ENCODE measurements at regions not wholly inside any gene's neighbourhood (a gene's known extent, or its start where the extent isn't known, plus 50 kb on each side); places are given as distances from the start of the nearest gene placed in this dataset.

DNA sequence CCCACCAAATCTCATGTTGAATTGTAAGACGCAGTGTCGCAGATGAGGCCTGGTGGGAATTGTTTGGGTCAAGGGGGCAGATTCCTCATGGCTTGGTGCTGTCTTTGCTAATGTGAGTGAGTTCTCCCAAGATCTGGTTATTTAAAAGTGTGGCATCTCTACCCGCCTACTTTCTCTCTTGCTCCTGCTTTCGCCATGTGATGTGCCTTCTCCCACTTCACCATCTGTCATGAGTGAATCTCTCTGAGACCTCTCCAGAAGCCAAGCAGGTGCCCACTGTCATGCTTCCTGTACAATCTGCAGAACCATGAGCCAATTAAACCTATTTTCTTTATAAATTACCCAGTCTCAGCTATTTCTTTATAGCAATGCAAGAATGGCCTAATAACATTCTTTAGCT is 246.6 kb upstream of the CDH20 start:
- no peak for DNase-seq (ENCODE audit: low read depth)
- TF ChIP-seq, protein P1, sequence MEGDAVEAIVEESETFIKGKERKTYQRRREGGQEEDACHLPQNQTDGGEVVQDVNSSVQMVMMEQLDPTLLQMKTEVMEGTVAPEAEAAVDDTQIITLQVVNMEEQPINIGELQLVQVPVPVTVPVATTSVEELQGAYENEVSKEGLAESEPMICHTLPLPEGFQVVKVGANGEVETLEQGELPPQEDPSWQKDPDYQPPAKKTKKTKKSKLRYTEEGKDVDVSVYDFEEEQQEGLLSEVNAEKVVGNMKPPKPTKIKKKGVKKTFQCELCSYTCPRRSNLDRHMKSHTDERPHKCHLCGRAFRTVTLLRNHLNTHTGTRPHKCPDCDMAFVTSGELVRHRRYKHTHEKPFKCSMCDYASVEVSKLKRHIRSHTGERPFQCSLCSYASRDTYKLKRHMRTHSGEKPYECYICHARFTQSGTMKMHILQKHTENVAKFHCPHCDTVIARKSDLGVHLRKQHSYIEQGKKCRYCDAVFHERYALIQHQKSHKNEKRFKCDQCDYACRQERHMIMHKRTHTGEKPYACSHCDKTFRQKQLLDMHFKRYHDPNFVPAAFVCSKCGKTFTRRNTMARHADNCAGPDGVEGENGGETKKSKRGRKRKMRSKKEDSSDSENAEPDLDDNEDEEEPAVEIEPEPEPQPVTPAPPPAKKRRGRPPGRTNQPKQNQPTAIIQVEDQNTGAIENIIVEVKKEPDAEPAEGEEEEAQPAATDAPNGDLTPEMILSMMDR (IDR thresholded peaks at IDR 0.05; ENCODE audit: control insufficient read depth, insufficient read depth, low read depth, low read length, missing control alignments) = no peak
- H3K4me3 ChIP-seq (ENCODE audit: control insufficient read depth, low read depth, low read length) = no peak overlapping the region

GRCh38 chr18:61091379-61091778 is 241.9 kb upstream of the CDH20 start:
- TF ChIP-seq, protein P1 (IDR thresholded peaks at IDR 0.05; ENCODE audit: control insufficient read depth, insufficient read depth, low read depth, low read length, missing control alignments) = no peak
- no peak overlapping the region for H3K4me3 ChIP-seq (ENCODE audit: control insufficient read depth, low read depth, low read length)
- DNase-seq (ENCODE audit: low read depth) = no peak

- H3K4me3 ChIP-seq (ENCODE audit: control insufficient read depth, low read depth, low read length) = no peak overlapping the region
- TF ChIP-seq, protein P1 (IDR thresholded peaks at IDR 0.05; ENCODE audit: control insufficient read depth, insufficient read depth, low read depth, low read length, missing control alignments) = no peak
- no peak for DNase-seq (ENCODE audit: low read depth)
Observed at GRCh38 chr18:61093965-61094364, 239.3 kb upstream of the CDH20 start.

- no peak for DNase-seq (ENCODE audit: low read depth)
- no peak overlapping the region for H3K4me3 ChIP-seq (ENCODE audit: control insufficient read depth, low read depth, low read length)
- TF ChIP-seq, protein P1 (IDR thresholded peaks at IDR 0.05; ENCODE audit: control insufficient read depth, insufficient read depth, low read depth, low read length, missing control alignments) = no peak
Observed at GRCh38 chr18:61096226-61096625, 237.0 kb upstream of the CDH20 start.

DNA sequence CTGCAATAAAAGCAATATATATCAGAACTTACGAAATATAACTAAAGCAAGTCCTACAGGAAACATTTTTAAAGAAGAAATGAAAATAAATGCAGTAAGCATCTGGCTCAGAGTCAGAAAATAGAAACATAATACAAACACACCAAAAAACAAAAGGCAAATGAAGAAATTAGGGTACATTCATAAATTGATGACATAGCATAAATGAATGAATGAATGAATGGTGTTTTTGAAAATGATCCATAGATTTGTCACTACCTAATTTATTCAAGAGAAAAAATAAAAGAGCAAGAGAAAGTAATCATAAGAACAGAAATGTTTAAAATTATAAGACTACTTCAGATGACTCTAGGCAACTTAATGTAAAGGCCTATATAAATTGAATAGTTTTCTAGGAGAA is 226.1 kb upstream of the CDH20 start:
- TF ChIP-seq, protein P1 (IDR thresholded peaks at IDR 0.05; ENCODE audit: control insufficient read depth, insufficient read depth, low read depth, low read length, missing control alignments) = no peak
- no peak overlapping the region for H3K4me3 ChIP-seq (ENCODE audit: control insufficient read depth, low read depth, low read length)
- no peak for DNase-seq (ENCODE audit: low read depth)

DNA sequence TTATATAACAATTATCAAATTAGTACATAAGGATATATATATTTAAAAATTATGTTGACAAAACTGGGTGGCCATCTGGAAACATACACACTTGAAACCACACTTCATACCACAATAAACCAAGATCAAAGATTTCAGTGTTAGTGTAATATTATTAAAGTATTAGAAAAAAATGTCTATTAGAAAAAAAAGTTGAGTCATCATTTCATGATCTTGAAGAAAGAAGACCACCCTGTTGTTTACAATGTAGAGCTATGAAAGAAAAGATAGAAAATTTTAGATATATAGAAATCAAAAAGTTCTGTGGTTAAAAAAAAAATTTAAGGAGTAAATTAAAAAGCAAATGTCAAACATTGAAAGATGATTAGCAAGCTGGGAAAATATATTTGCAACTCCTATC is 224.5 kb upstream of the CDH20 start:
- no peak overlapping the region for H3K4me3 ChIP-seq (ENCODE audit: control insufficient read depth, low read depth, low read length)
- TF ChIP-seq, protein P1 (IDR thresholded peaks at IDR 0.05; ENCODE audit: control insufficient read depth, insufficient read depth, low read depth, low read length, missing control alignments) = no peak
- no peak for DNase-seq (ENCODE audit: low read depth)

DNA sequence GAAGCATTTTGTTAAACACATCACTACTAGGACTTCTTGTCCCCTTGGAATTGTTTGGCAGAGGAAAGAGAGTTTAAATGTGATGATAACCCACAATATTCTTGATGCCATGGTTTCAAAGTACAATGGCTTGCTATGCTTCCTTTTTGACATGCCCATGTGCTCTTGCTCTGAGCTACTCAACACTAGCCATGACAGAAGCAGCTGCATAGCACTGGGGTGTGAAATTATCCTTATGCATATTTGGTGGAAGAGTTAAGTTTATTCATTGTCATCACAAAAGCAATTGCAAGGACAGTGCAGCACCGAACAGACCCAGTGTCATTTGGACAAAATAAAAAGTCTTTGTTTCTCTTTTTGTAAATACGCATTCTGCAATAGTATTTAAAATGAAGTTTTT is 209.9 kb upstream of the CDH20 start:
- DNase-seq (ENCODE audit: low read depth) = no peak
- TF ChIP-seq, protein P1 (IDR thresholded peaks at IDR 0.05; ENCODE audit: control insufficient read depth, insufficient read depth, low read depth, low read length, missing control alignments) = no peak
- H3K4me3 ChIP-seq (ENCODE audit: control insufficient read depth, low read depth, low read length) = no peak overlapping the region

Data from AG09309 (cell line).